MV-4-11 (cell line): ENCODE measurements at regions not wholly inside any gene's neighbourhood (a gene's known extent, or its start where the extent isn't known, plus 50 kb on each side); places are given as distances from the start of the nearest gene placed in this dataset.
A peak's percentile ranks its signal among the peaks of the same experiment; 100 is the strongest.
"Not testable (repeated sequence)": the region's sequence is repeated elsewhere in the genome, so short reads cannot be mapped to it uniquely, and the experiment has no call there.

ENCODE experiments used
- DNase-seq: peaks from one replicate; lab custom pipeline; 2025; lab: John Stamatoyannopoulos, UW

- no peak for DNase-seq
These were observed 412.6 kb upstream of the SOX5 start for GRCh38 chr12:24361877-24362580.

- DNase-seq: no peak
These were observed 411.4 kb upstream of the SOX5 start for GRCh38 chr12:24360907-24361306.

- DNase-seq: no peak
These were observed 411.0 kb upstream of the SOX5 start for GRCh38 chr12:24360461-24360860.

GRCh38 chr12:24360057-24360456 is 410.6 kb upstream of the SOX5 start:
- peak; percentile 1 for DNase-seq

DNA sequence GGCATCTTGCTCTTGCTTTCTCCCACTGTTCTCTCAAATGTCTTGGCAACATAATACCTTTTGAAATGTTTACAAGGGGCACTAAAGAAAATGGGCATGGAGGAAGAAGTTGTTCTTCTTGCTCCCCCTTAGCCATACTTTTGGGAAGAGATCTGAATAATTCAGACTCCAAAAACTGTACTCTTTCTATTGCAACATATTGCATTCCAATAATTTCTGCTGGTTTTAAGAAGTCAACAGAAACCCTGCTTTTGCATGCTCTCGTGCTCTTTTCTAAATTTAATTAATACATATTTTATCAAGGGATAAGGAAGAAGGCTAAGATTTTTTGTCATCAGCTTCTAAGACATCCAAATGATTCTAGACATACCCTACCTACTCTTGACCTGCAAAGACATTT is 409.9 kb upstream of the SOX5 start:
- no peak for DNase-seq

- no peak for DNase-seq
These were observed 406.9 kb upstream of the SOX5 start for GRCh38 chr12:24356240-24356804.

DNA sequence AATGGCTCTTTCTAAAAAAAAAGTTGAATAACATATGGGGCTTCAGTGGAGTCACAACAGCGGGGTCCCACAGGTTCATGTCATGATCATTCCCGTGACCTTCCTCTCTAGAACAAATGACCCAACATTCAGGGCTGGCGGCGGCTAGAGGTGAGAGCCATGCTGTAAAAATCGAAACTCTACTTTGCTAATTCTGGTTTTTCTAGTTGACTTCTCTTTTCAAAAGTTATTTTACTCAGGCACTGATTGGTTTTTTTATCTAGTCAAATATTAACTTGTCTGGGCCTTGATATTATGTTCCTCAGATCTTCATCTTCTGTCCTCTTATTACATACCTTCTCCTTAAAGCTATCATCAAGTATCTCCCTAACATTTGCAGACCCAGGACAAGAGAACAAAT is 402.9 kb upstream of the SOX5 start:
- no peak for DNase-seq

GRCh38 chr12:24349051-24349799 is 399.8 kb upstream of the SOX5 start:
- DNase-seq: no peak

GRCh38 chr12:24348180-24348579 is 398.7 kb upstream of the SOX5 start:
- not testable (repeated sequence) for DNase-seq

- no peak for DNase-seq
These were observed 378.8 kb upstream of the SOX5 start for GRCh38 chr12:24328261-24328660.

- DNase-seq: no peak
These were observed 375.9 kb upstream of the SOX5 start for GRCh38 chr12:24325331-24325730.

DNA sequence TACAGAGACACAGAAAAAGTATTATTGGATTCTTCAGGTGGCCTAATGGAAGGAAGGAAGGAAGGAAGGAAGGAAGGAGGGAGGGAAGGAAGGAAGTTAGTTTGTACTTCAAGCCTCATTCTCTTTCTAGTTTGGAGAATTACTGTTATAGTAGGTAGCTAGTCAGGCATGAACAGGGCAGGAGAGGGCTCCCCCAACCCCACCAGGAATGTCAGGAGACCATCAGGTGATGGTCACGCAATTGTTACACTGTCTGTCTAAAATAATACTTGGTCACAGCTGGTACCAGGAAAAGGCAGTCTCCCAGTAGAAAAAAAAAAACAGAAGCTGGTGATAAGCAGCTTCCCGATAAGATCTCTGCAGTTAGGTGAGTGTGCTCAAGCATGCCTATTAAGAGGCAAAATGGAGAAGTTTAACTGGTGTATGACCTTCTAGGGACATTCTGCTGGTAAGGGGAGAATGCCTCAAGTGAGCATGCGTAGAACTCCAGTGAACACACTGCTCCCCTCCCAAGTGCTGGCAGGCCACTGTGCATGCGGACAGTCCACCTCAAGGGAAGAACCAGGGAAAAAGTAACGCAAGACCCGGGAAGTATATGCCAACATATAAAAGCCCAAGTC is 358.4 kb upstream of the SOX5 start:
- no peak for DNase-seq

GRCh38 chr12:24307153-24307552 is 357.7 kb upstream of the SOX5 start:
- no peak for DNase-seq

GRCh38 chr12:24306001-24306400 is 356.5 kb upstream of the SOX5 start:
- DNase-seq: no peak

- DNase-seq: no peak
These were observed 354.8 kb upstream of the SOX5 start for GRCh38 chr12:24304285-24304684.

DNA sequence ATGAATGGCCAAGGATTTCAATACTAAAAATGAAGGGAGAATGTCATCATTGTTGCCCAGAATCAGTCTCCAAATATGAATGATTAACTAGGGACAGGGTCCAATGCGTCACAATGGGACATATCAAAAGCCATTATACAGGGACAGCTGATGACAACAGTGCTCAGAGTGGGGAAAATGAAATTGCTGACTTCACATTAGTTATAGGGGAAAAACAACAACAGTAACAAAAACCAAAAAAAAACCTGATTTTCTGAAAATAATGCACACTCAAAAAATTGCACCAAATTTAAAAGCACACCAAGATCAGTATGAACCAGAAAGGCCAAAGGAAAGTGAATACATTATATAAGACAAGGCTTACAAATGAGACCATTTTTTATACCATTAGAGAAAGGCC is 353.2 kb upstream of the SOX5 start:
- DNase-seq: no peak

- DNase-seq: no peak
These were observed 348.0 kb upstream of the SOX5 start for GRCh38 chr12:24297516-24297915.

DNA sequence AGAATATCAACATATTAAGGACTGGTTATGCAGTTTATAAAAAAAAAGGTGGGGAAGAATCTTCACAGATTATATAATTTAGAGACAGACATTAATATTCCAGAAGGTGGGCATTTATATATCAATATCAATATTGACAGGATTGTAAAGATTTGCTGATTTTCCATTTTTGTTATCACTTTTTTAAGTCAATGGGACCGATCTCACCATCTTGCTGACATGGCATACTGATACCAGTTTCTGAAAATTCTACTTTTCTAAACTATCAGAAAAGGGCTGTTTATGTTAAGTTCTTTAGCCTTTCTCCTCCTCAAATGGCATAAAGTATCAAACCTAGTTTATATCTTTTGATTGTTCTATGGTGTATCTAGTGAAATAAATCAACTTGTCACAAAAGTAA is 344.1 kb upstream of the SOX5 start:
- DNase-seq: no peak

DNA sequence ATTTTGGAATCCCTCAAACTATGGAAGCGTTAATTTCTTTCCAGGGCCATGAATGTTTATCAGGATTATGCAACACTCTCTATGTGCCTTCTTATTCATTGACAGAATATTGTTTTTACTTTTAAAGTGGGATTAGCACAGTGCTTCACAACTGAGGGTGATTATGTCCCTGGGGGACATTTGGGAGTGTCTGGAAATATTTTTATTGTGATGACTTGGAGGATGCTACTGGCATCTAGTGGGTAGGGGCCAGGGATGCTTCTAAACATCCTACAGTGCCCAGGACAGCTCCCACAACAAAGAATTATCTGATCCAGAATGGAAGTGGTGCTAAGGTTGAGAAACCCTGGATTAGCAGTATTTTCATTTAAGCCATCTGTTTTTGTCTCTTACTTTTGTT is 338.5 kb upstream of the SOX5 start:
- no peak for DNase-seq

DNA sequence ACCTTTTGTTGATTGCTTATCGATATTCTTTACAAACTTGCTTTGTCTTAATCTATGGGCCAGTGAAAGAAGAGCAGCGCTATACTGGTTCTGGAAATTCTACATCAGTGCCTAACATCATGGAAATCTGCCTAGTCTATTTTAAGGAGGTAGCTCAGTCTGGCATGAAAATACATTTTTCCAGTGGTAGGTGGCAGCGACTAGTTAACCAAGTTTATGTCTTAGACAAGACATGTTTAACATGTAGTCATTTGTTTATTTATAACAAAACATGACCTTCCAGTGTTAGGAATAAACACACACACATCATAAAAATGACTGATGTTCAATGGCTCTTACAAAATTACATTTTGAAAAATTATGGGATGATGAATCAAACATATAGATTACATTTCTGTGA is 336.0 kb upstream of the SOX5 start:
- DNase-seq: no peak

DNA sequence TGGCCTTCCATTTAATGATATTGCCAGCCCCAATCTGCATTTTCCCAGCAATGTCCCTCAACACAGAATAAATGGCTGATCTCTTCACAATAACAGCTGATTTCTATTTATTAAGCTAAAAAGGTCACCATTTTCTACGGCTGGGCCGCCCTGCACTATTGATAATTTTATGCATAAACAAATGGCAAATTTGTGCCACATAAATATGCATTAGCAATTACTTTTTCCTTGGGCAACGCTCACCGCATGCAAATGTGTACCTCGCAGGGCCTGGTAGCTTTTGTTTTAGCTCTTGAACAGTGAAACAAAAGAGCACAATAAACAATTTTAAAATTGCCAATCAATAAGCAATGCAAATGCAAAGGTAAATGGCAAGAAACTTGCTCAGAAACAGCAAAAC is 331.9 kb upstream of the SOX5 start:
- no peak for DNase-seq

DNA sequence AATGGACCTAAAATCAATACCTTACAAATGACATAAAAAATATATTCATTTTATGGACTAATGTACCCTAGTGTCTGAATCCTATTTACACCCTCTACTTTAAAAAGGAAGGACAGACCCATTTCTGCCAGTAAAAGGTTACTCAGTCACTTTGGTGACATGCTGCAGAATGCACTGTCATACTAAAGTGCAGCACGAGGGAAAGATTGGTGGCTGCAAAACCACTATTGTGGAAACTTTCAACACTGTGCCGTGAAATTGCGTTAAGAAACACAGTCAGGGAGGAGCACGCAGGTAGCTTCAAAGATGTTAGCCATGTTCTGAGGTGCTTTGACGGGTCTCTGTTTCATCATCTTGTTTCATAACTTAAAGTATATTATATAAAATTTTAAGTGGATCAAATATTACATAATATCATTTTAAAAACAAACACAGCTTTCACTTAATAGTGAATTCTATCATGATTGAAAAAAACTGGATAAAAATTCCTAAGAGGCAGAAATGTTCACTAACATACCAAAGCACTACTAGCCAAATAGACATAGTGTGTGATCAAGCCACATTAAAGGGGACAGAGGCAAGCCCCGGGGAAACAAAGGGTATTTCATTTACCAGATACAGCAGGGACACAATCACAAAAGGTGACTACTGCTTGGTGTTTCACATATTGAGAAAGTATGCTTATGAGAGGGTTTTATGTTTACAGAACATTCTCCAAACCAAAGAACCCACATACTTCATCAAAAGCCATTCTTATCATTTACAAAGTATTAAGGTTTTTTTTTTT is 330.8 kb upstream of the SOX5 start:
- peak; percentile 2 for DNase-seq
